Osteoblast (primary cell): ENCODE measurements at regions not wholly inside any gene's neighbourhood (a gene's known extent, or its start where the extent isn't known, plus 50 kb on each side); places are given as distances from the start of the nearest gene placed in this dataset.
A peak's percentile ranks its signal among the peaks of the same experiment; 100 is the strongest.

Source experiments
- DNase-seq: peaks from one replicate; pipeline ENCODE4 v3.0.0; 2011; ENCODE audit warnings: low spot score, mixed read lengths; ENCODE audit not compliant: insufficient read length; ENCODE audit errors: missing footprints
- H2AFZ ChIP-seq: 2 replicates; pipeline ENCODE4 v1.6.0; 2011; ENCODE audit warnings: mild to moderate bottlenecking, low read length
- H3K27ac ChIP-seq: 2 replicates; pipeline ENCODE4 v1.5.1; 2011; ENCODE audit warnings: mild to moderate bottlenecking, low read depth, low read length, moderate library complexity
- H3K27me3 ChIP-seq: 2 replicates; pipeline ENCODE4 v1.6.0; 2012; ENCODE audit warnings: mild to moderate bottlenecking, control low read depth, inconsistent platforms, low read length, moderate library complexity; ENCODE audit not compliant: insufficient read depth
- H3K36me3 ChIP-seq: 2 replicates; pipeline ENCODE4 v1.5.1; 2011; ENCODE audit warnings: mild to moderate bottlenecking, low read length, control low read depth, moderate library complexity; ENCODE audit not compliant: insufficient read depth
- H3K4me1 ChIP-seq: 2 replicates; pipeline ENCODE4 v1.5.1; 2011; ENCODE audit warnings: mild to moderate bottlenecking, low read length, control low read depth, moderate library complexity; ENCODE audit not compliant: insufficient read depth
- H3K4me2 ChIP-seq: 2 replicates; pipeline ENCODE4 v1.6.0; 2011; ENCODE audit warnings: mild to moderate bottlenecking, low read length; ENCODE audit not compliant: insufficient read depth
- H3K4me3 ChIP-seq: fragments of 200-600 bp; sonication (generic); 3 replicates; pipeline ENCODE4 v1.5.1; 2012; ENCODE audit warnings: mild to moderate bottlenecking, low read length, inconsistent platforms; ENCODE audit not compliant: insufficient read depth
- H3K79me2 ChIP-seq: 2 replicates; pipeline ENCODE4 v1.6.0; 2012; ENCODE audit warnings: mild to moderate bottlenecking, low read length, control low read depth, inconsistent platforms; ENCODE audit not compliant: insufficient read depth
- H3K9me3 ChIP-seq: 2 replicates; pipeline ENCODE4 v1.5.1; 2011; ENCODE audit warnings: low read depth, low read length, control low read depth
- H4K20me1 ChIP-seq: 2 replicates; pipeline ENCODE4 v1.6.0; 2012; ENCODE audit warnings: mild to moderate bottlenecking, low read length, control low read depth; ENCODE audit not compliant: insufficient read depth
- CTCF ChIP-seq: IDR thresholded peaks from 2 replicates; pipeline ENCODE4 v1.5.1; 2011; ENCODE audit warnings: mild to moderate bottlenecking, low read depth, low read length, moderate library complexity; ENCODE audit errors: extremely low read depth

- Histone ChIP-seq H3K9me3 (peaks cover 2% of the 10 kb centered on the region), H3K36me3 (no peaks in the 10 kb centered on the region), H3K4me3 (no peak overlapping the region), H2AFZ (no peak overlapping the region), H4K20me1 (no peaks in the 10 kb centered on the region), H3K27me3 (no peaks in the 10 kb centered on the region), H3K27ac (no peak overlapping the region), H3K4me2 (no peak overlapping the region), H3K79me2 (no peaks in the 10 kb centered on the region), H3K4me1 (no peaks in the 10 kb centered on the region)
- DNase-seq: peak; percentile 58
- no peak for TF ChIP-seq CTCF
These were observed 666.4 kb upstream of the MKI67 start for GRCh38 chr10:128792426-128793140.

GRCh38 chr10:128793726-128794655, 667.8 kb upstream of the MKI67 start:
- Histone ChIP-seq H4K20me1 (no peaks in the 10 kb centered on the region), H3K79me2 (no peaks in the 10 kb centered on the region), H3K27me3 (no peaks in the 10 kb centered on the region), H2AFZ (no peak overlapping the region), H3K27ac (no peak overlapping the region), H3K9me3 (peaks cover 5% of the 10 kb centered on the region), H3K4me3 (no peak overlapping the region), H3K4me1 (no peaks in the 10 kb centered on the region), H3K4me2 (no peak overlapping the region), H3K36me3 (no peaks in the 10 kb centered on the region)
- no peak for DNase-seq
- TF ChIP-seq CTCF: no peak

- Histone ChIP-seq H3K4me1 (no peaks in the 10 kb centered on the region), H3K27me3 (no peaks in the 10 kb centered on the region), H3K4me3 (no peak overlapping the region), H3K79me2 (no peaks in the 10 kb centered on the region), H3K27ac (no peak overlapping the region), H3K36me3 (no peaks in the 10 kb centered on the region), H2AFZ (no peak overlapping the region), H3K4me2 (no peak overlapping the region), H3K9me3 (peaks cover 5% of the 10 kb centered on the region), H4K20me1 (no peaks in the 10 kb centered on the region)
- TF ChIP-seq CTCF: no peak
- no peak for DNase-seq
These were observed 670.2 kb upstream of the MKI67 start for GRCh38 chr10:128796396-128796912.

GRCh38 chr10:128802062-128802461, 665.0 kb upstream of the MGMT start:
- no peak overlapping the region for H3K4me3 ChIP-seq
- no peaks in the 10 kb centered on the region for H3K4me1 ChIP-seq
- no peaks in the 10 kb centered on the region for H3K27me3 ChIP-seq
- H3K79me2 ChIP-seq: no peaks in the 10 kb centered on the region
- H2AFZ ChIP-seq: no peak overlapping the region
- DNase-seq: no peak
- H3K4me2 ChIP-seq: no peak overlapping the region
- no peak overlapping the region for H3K27ac ChIP-seq
- TF ChIP-seq CTCF: no peak
- no peaks in the 10 kb centered on the region for H4K20me1 ChIP-seq
- no peaks in the 10 kb centered on the region for H3K36me3 ChIP-seq
- H3K9me3 ChIP-seq: peaks cover 4% of the 10 kb centered on the region
